ENCODE measurements at regions not wholly inside any gene's neighbourhood (a gene's known extent, or its start where the extent isn't known, plus 50 kb on each side); places are given as distances from the start of the nearest gene placed in this dataset.

- TF ChIP-seq CTCF (IDR thresholded peaks at IDR 0.05) (no peak), POLR2AphosphoS5 (IDR thresholded peaks at IDR 0.05; ENCODE audit: insufficient read depth in 1 of 2, low read depth in 1 of 2) (no peak), POLR2A (IDR thresholded peaks at IDR 0.05) (no peak)
Measured at GRCh38 chr13:109859898-109860297, 73.5 kb upstream of the IRS2 start.

All from vagina (tissue), 2 donors.